Right lobe of liver (tissue), 6 donors: ENCODE measurements at regions not wholly inside any gene's neighbourhood (a gene's known extent, or its start where the extent isn't known, plus 50 kb on each side); places are given as distances from the start of the nearest gene placed in this dataset.
"Not testable (repeated sequence)": the region's sequence is repeated elsewhere in the genome, so short reads cannot be mapped to it uniquely, and the experiment has no call there.

Experiments
- ATAC-seq, 4 donors: fragments of 200-7000 bp; cut with Tn5 transposase; one replicate each; pipeline ENCODE4 v1.9.1; 2020; ENCODE audit warnings: mild to moderate bottlenecking in 4 of 4, moderate library complexity in 4 of 4
- DNase-seq, 3 donors: peaks; one replicate each; pipeline ENCODE4 v3.0.0-alpha.2; 2020
- H3K27ac ChIP-seq, 3 donors: fragments of 200-600 bp; one replicate each; pipeline ENCODE4 v1.8.0; 2022
- H3K27me3 ChIP-seq, 2 donors: fragments of 200-600 bp; one replicate each; pipeline ENCODE4 v1.8.0; 2022
- H3K36me3 ChIP-seq, 4 donors: fragments of 200-600 bp; sonication (generic) in 1 of 4; one replicate each; pipeline versions ENCODE4 v1.5.1 to v1.8.0; 2017 to 2022; ENCODE audit warnings: control low read depth in 1 of 4
- H3K4me1 ChIP-seq, 4 donors: fragments of 200-600 bp; sonication (generic) in 1 of 4; one replicate each; pipeline versions ENCODE4 v1.5.1 to v1.8.0; 2017 to 2022; ENCODE audit warnings: control low read depth in 1 of 4
- H3K4me3 ChIP-seq, 3 donors: fragments of 200-600 bp; one replicate each; pipeline ENCODE4 v1.8.0; 2022
- H3K9me3 ChIP-seq, 4 donors: fragments of 200-600 bp; sonication (generic) in 1 of 4; one replicate each; pipeline versions ENCODE4 v1.5.1 to v1.8.0; 2017 to 2022; ENCODE audit warnings: control low read depth in 1 of 4
- CTCF ChIP-seq, 4 donors: fragments of 200-600 bp in 3 of 4; fragments of 450-650 bp in 1 of 4; IDR thresholded peaks; one replicate each; pipeline versions ENCODE4 v1.5.1 to v1.8.0; 2016 to 2022; ENCODE audit warnings: antibody characterized with exemption in 4 of 4, mild to moderate bottlenecking in 2 of 4
- POLR2A ChIP-seq: fragments of 450-650 bp; IDR thresholded peaks from one replicate; pipeline ENCODE4 v1.6.1; 2017; ENCODE audit warnings: antibody characterized with exemption, mild to moderate bottlenecking
- WGBS: methylation state at CpG from one replicate; pipeline ENCODE4 v1.1.6; 2018; ENCODE audit warnings: low coverage, low lambda C conversion rate; ENCODE audit not compliant: insufficient coverage; ENCODE audit errors: missing lambda C conversion rate; 5-methylcytosine and 5-hydroxymethylcytosine counted together
- intact Hi-C, 2 donors: fragments of 100-400 bp; cut with DNase I; formaldehyde crosslinking; loops; one replicate each; pipeline versions ENCODE4 v1.11.2 to v1.14.1; 2022
- donor health status: DM: no; HTN: yes; CAD: no.
- donor health status: DM: no; HTN: no; CAD: no.
- donor health status: DM: no; HTN: no; CAD: no.
- donor health status: DM: no; HTN: yes; CAD: no.
- donor health status: DM: no; HTN: yes; CAD: no.

GRCh38 chr5:153939101-153939500, 99.6 kb downstream of the FAM114A2 start:
- ATAC-seq = no peak
- no peaks in the 10 kb centered on the region for H3K4me1 ChIP-seq
- WGBS = 67% methylated on average over 3 of the region's 3 CpGs

DNA sequence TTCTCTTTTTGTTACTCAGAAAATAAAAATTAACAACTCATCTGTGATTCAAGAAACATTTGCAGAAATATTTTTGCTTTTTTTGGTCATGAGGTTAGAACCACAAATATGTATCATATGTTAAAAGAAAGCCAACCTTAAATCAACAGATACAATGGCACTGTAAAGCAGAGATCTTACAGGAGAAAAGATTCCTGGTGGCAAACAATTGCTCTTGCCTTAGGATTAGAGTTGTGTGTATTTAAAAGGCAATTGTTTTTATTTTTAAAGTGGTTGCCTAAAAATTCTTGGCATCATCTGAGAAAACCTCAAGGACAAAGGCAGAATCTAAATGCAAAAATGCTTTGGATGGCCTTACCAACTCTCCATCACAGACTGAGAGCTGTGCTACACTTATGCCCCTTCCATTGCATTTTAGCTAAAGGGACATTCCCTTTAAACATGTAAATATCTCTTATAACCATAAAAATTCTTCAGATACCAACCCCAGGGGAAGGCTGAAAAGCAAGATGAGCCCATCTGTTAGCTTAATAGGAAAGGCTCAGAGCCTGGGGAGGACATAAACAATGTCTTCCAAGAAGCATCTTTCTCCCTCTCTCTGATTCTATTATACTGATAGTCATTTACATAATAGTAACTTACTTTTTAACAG, 100.4 kb downstream of the FAM114A2 start:
- ATAC-seq = no peak

More at GRCh38 chr5:153939101-153939500, 99.6 kb downstream of the FAM114A2 start:
- intact Hi-C loops = no loop called here
- no peak for TF ChIP-seq POLR2A
- no peak for TF ChIP-seq CTCF (IDR thresholded peaks at IDR 0.05)
- DNase-seq = no peak
- Histone ChIP-seq H3K9me3 (peaks cover 0 to 9% (median 0%) of the 10 kb centered on the region in 4 donors), H3K36me3 (no peaks in the 10 kb centered on the region), H3K4me3 (no peak overlapping the region), H3K27ac (no peak overlapping the region), H3K27me3 (no peaks in the 10 kb centered on the region)

GRCh38 chr5:153937661-153938060, 101.0 kb downstream of the FAM114A2 start:
- Histone ChIP-seq H3K4me1 (no peaks in the 10 kb centered on the region), H3K27ac (no peak overlapping the region), H3K36me3 (no peaks in the 10 kb centered on the region), H3K9me3 (peaks cover 0 to 9% (median 0%) of the 10 kb centered on the region in 4 donors), H3K4me3 (no peak overlapping the region), H3K27me3 (no peaks in the 10 kb centered on the region)
- TF ChIP-seq CTCF (IDR thresholded peaks at IDR 0.05) (no peak), POLR2A (no peak)
- ATAC-seq (no peak), DNase-seq (no peak)
- WGBS = 77% methylated on average over 2 of the region's 2 CpGs
- intact Hi-C loops = no loop called here

More for the DNA sequence above, 100.4 kb downstream of the FAM114A2 start:
- no peak for DNase-seq
- H3K36me3 ChIP-seq = no peaks in the 10 kb centered on the region
- H3K27me3 ChIP-seq = no peaks in the 10 kb centered on the region
- H3K27ac ChIP-seq = no peak overlapping the region
- H3K4me1 ChIP-seq = no peaks in the 10 kb centered on the region
- TF ChIP-seq POLR2A = no peak
- TF ChIP-seq CTCF (IDR thresholded peaks at IDR 0.05) = no peak
- no peak overlapping the region for H3K4me3 ChIP-seq
- H3K9me3 ChIP-seq = peaks cover 0 to 9% (median 0%) of the 10 kb centered on the region in 4 donors
- intact Hi-C loops = no loop called here

GRCh38 chr5:153935151-153935550, 103.6 kb downstream of the FAM114A2 start:
- H3K36me3 ChIP-seq, DNase-seq, H3K9me3 ChIP-seq, H3K27me3 ChIP-seq, ATAC-seq, H3K4me1 ChIP-seq, H3K27ac ChIP-seq, intact Hi-C loops, H3K4me3 ChIP-seq: not testable (repeated sequence)
- 40% methylated on average over 2 of the region's 2 CpGs for WGBS

DNA sequence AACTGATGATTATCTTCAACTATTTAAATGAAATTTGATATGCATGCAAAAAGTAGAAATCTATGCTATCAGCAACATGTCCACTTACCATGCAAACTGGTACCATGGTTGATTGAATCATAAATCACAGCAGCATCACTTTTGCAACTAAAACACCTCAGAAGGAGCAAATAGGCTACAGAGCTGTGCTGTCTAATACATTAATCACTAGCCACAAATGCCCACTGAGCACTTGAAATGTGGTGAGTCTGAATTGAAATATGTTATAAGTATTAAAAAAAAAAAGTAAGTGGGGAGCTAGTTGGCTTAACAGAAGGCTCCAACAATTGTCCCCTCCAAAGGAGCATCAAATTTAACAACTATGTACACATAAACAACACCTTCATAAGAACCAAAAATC, 112.5 kb downstream of the FAM114A2 start:
- no peak for DNase-seq
- Histone ChIP-seq H3K4me3 (no peak overlapping the region), H3K27me3 (no peaks in the 10 kb centered on the region), H3K9me3 (no peaks in the 10 kb centered on the region), H3K27ac (no peak overlapping the region), H3K4me1 (no peaks in the 10 kb centered on the region), H3K36me3 (no peaks in the 10 kb centered on the region)
- intact Hi-C loops = no loop called here
- no peak for TF ChIP-seq POLR2A
- no peak for ATAC-seq

- TF ChIP-seq CTCF (IDR thresholded peaks at IDR 0.05) (no peak), POLR2A (no peak)
- ATAC-seq (no peak), DNase-seq (no peak)
- WGBS = 22% methylated on average over 1 of the region's 1 CpG
- no peaks in the 10 kb centered on the region for H3K36me3 ChIP-seq
- H3K27ac ChIP-seq = no peak overlapping the region
- no peaks in the 10 kb centered on the region for H3K4me1 ChIP-seq
- no peaks in the 10 kb centered on the region for H3K9me3 ChIP-seq
- no peak overlapping the region for H3K4me3 ChIP-seq
- intact Hi-C loops = no loop called here
- H3K27me3 ChIP-seq = no peaks in the 10 kb centered on the region
These were observed 119.5 kb downstream of the FAM114A2 start for GRCh38 chr5:153919161-153919560.
